Thoracic aorta (tissue), 2 donors: ENCODE measurements at regions not wholly inside any gene's neighbourhood (a gene's known extent, or its start where the extent isn't known, plus 50 kb on each side); places are given as distances from the start of the nearest gene placed in this dataset.

Experiments
- ATAC-seq: fragments of 150-250 bp; one replicate; pipeline ENCODE4 v1.8.0; 2017; ENCODE audit warnings: low read depth; ENCODE audit not compliant: insufficient number of reproducible peaks, low FRiP score
- DNase-seq: peaks from one replicate; pipeline ENCODE4 v3.0.0-alpha.2; 2020; ENCODE audit warnings: low spot score
- H3K27ac ChIP-seq, 2 donors: fragments of 200-600 bp; sonication (generic); 1 replicate in 1 of 2; 2 replicates in 1 of 2; pipeline ENCODE4 v1.5.1; 2016; ENCODE audit warnings: mild to moderate bottlenecking in 2 of 2, moderate library complexity in 2 of 2
- H3K27me3 ChIP-seq: fragments of 200-600 bp; sonication (generic); replicated peaks from 2 replicates; pipeline ENCODE4 v1.6.0; 2016; ENCODE audit warnings: mild to moderate bottlenecking; ENCODE audit not compliant: insufficient read depth
- H3K36me3 ChIP-seq: fragments of 200-600 bp; sonication (generic); one replicate; pipeline ENCODE4 v1.5.1; 2016
- H3K4me1 ChIP-seq, 2 donors: fragments of 200-600 bp; sonication (generic); 1 replicate in 1 of 2; 2 replicates in 1 of 2; pipeline versions ENCODE4 v1.5.1 to v1.6.0; 2016; ENCODE audit warnings: low read depth in 2 of 2, mild to moderate bottlenecking in 1 of 2; ENCODE audit not compliant: control insufficient read depth in 1 of 2
- H3K4me3 ChIP-seq: fragments of 200-600 bp; sonication (generic); 2 replicates; pipeline ENCODE4 v1.5.1; 2016; ENCODE audit warnings: mild to moderate bottlenecking
- H3K9me3 ChIP-seq: fragments of 200-600 bp; sonication (generic); 2 replicates; pipeline ENCODE4 v1.5.1; 2016
- CTCF ChIP-seq: fragments of 200-600 bp; sonication (generic); IDR thresholded peaks from one replicate; pipeline ENCODE4 v1.5.1; 2019; ENCODE audit warnings: antibody characterized with exemption

GRCh38 chr4:54973784-54974183 is 151.6 kb downstream of the KDR start:
- DNase-seq, result no peak
- H3K27me3 ChIP-seq, result no peaks in the 10 kb centered on the region
- H3K27ac ChIP-seq, result no peak overlapping the region
- no peaks in the 10 kb centered on the region for H3K36me3 ChIP-seq
- TF ChIP-seq CTCF, result no peak
- H3K4me1 ChIP-seq, result no peaks in the 10 kb centered on the region
- no peaks in the 10 kb centered on the region for H3K9me3 ChIP-seq
- no peak for ATAC-seq
- no peak overlapping the region for H3K4me3 ChIP-seq

GRCh38 chr4:54971474-54971950 is 153.9 kb downstream of the KDR start:
- Histone ChIP-seq H3K4me1 (no peaks in the 10 kb centered on the region), H3K4me3 (peak overlapping the region; percentile 32), H3K27ac (no peak overlapping the region), H3K36me3 (no peaks in the 10 kb centered on the region), H3K9me3 (no peaks in the 10 kb centered on the region), H3K27me3 (no peaks in the 10 kb centered on the region)
- DNase-seq (no peak), ATAC-seq (no peak)
- TF ChIP-seq CTCF, result peak; percentile 62

DNA sequence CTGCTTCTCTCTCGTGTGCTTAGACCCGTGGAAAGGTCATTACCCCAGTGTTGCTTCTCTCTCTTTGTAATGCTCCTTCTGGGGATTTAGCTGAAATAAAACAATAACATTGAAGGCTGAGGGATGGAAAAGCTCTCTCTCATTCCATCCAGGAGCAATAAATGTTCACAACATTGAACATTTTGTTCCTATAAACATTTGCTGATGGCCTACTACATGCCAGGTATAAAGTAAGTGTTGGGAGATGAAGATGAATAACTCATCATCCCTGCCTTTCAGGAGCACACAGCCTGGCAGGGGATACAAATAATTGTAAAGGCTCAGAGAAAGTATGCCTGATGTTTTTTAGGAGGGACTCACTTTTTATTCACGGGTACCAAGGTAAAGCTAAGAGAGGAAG is 158.1 kb downstream of the KDR start:
- H3K27ac ChIP-seq, result no peak overlapping the region
- no peaks in the 10 kb centered on the region for H3K36me3 ChIP-seq
- DNase-seq, result no peak
- no peak overlapping the region for H3K4me3 ChIP-seq
- ATAC-seq, result no peak
- H3K27me3 ChIP-seq, result no peaks in the 10 kb centered on the region
- no peaks in the 10 kb centered on the region for H3K9me3 ChIP-seq
- no peaks in the 10 kb centered on the region for H3K4me1 ChIP-seq
- no peak for TF ChIP-seq CTCF

- DNase-seq, result no peak
- Histone ChIP-seq H3K27me3 (no peaks in the 10 kb centered on the region), H3K9me3 (no peaks in the 10 kb centered on the region), H3K36me3 (no peaks in the 10 kb centered on the region), H3K4me1 (no peaks in the 10 kb centered on the region), H3K27ac (no peak overlapping the region), H3K4me3 (no peak overlapping the region)
- TF ChIP-seq CTCF, result peak; percentile 48
- ATAC-seq, result peak; percentile 33
These were observed 163.9 kb downstream of the KDR start for GRCh38 chr4:54961357-54961975.

- no peak overlapping the region for H3K27ac ChIP-seq
- H3K4me3 ChIP-seq, result no peak overlapping the region
- ATAC-seq (no peak), DNase-seq (no peak)
- TF ChIP-seq CTCF, result no peak
- no peaks in the 10 kb centered on the region for H3K4me1 ChIP-seq
- no peaks in the 10 kb centered on the region for H3K27me3 ChIP-seq
- no peaks in the 10 kb centered on the region for H3K36me3 ChIP-seq
- H3K9me3 ChIP-seq, result no peaks in the 10 kb centered on the region
These were observed 165.7 kb downstream of the KDR start for GRCh38 chr4:54959651-54960116.
